Brain pericyte (primary cell): ENCODE measurements at regions not wholly inside any gene's neighbourhood (a gene's known extent, or its start where the extent isn't known, plus 50 kb on each side); places are given as distances from the start of the nearest gene placed in this dataset.
"Not testable (repeated sequence)": the region's sequence is repeated elsewhere in the genome, so short reads cannot be mapped to it uniquely, and the experiment has no call there.

Source experiments
- DNase-seq: peaks from one replicate; pipeline ENCODE4 v3.0.0-alpha.2; 2012; ENCODE audit warnings: low read depth, low spot score

- DNase-seq = no peak
Measured at GRCh38 chr7:13560441-13560840, 429.0 kb downstream of the ETV1 start.

- no peak for DNase-seq
Measured at GRCh38 chr7:13563257-13563656, 426.2 kb downstream of the ETV1 start.

- no peak for DNase-seq
Measured at GRCh38 chr7:13563680-13564079, 425.8 kb downstream of the ETV1 start.

- DNase-seq = no peak
Measured at GRCh38 chr7:13577566-13578145, 411.8 kb downstream of the ETV1 start.

GRCh38 chr7:13578294-13578693 is 411.2 kb downstream of the ETV1 start:
- DNase-seq = no peak

GRCh38 chr7:13581097-13581496 is 408.4 kb downstream of the ETV1 start:
- DNase-seq = no peak

- no peak for DNase-seq
Measured at GRCh38 chr7:13593854-13594253, 395.6 kb downstream of the ETV1 start.

- no peak for DNase-seq
Measured at GRCh38 chr7:13602036-13602435, 387.4 kb downstream of the ETV1 start.

- no peak for DNase-seq
Measured at GRCh38 chr7:13603016-13603415, 386.4 kb downstream of the ETV1 start.

- no peak for DNase-seq
Measured at GRCh38 chr7:13603661-13604060, 385.8 kb downstream of the ETV1 start.

- no peak for DNase-seq
Measured at GRCh38 chr7:13604178-13604577, 385.3 kb downstream of the ETV1 start.

GRCh38 chr7:13610372-13610771 is 379.1 kb downstream of the ETV1 start:
- no peak for DNase-seq

GRCh38 chr7:13615679-13616078 is 373.8 kb downstream of the ETV1 start:
- DNase-seq = no peak

GRCh38 chr7:13627455-13627854 is 362.0 kb downstream of the ETV1 start:
- DNase-seq = no peak

GRCh38 chr7:13628239-13629001 is 361.0 kb downstream of the ETV1 start:
- peak; percentile 2 for DNase-seq

- not testable (repeated sequence) for DNase-seq
Measured at GRCh38 chr7:13631207-13632049, 358.0 kb downstream of the ETV1 start.

- no peak for DNase-seq
Measured at GRCh38 chr7:13633857-13634256, 355.6 kb downstream of the ETV1 start.

- no peak for DNase-seq
Measured at GRCh38 chr7:13639396-13639795, 350.1 kb downstream of the ETV1 start.

GRCh38 chr7:13641714-13642113 is 347.8 kb downstream of the ETV1 start:
- peak; percentile 21 for DNase-seq

- no peak for DNase-seq
Measured at GRCh38 chr7:13651167-13651566, 338.3 kb downstream of the ETV1 start.

- DNase-seq = no peak
Measured at GRCh38 chr7:13656330-13656729, 333.1 kb downstream of the ETV1 start.

- DNase-seq = no peak
Measured at GRCh38 chr7:13673290-13673689, 316.2 kb downstream of the ETV1 start.

- no peak for DNase-seq
Measured at GRCh38 chr7:13682626-13683025, 306.8 kb downstream of the ETV1 start.
